Stimulated activated CD8-positive, alpha-beta memory T cell treated with anti-CD3 and anti-CD28 coated beads, Interleukin-12 subunit alpha, Interleukin-12 subunit beta, amount 100 ng/mL, for 24 hours (primary cell): ENCODE measurements at regions not wholly inside any gene's neighbourhood (a gene's known extent, or its start where the extent isn't known, plus 50 kb on each side); places are given as distances from the start of the nearest gene placed in this dataset.

Source experiments
- DNase-seq: peaks from one replicate; pipeline ENCODE4 v3.0.0-alpha.2; 2020; ENCODE audit errors: extremely low read depth

GRCh38 chr10:128422190-128422589, 296.0 kb upstream of the MKI67 start:
- DNase-seq: no peak

- DNase-seq: no peak
Observed at GRCh38 chr10:128422999-128423398, 296.8 kb upstream of the MKI67 start.

- no peak for DNase-seq
Observed at GRCh38 chr10:128429321-128429720, 303.1 kb upstream of the MKI67 start.

- DNase-seq: no peak
Observed at GRCh38 chr10:128429835-128430513, 303.8 kb upstream of the MKI67 start.

- DNase-seq: no peak
Observed at GRCh38 chr10:128431083-128431482, 304.9 kb upstream of the MKI67 start.

- no peak for DNase-seq
Observed at GRCh38 chr10:128431506-128431905, 305.3 kb upstream of the MKI67 start.

- DNase-seq: no peak
Observed at GRCh38 chr10:128432011-128432410, 305.8 kb upstream of the MKI67 start.

- no peak for DNase-seq
Observed at GRCh38 chr10:128432423-128432822, 306.2 kb upstream of the MKI67 start.

GRCh38 chr10:128435811-128436210, 309.6 kb upstream of the MKI67 start:
- no peak for DNase-seq

GRCh38 chr10:128437786-128438345, 311.6 kb upstream of the MKI67 start:
- DNase-seq: no peak

- DNase-seq: no peak
Observed at GRCh38 chr10:128438417-128439063, 312.3 kb upstream of the MKI67 start.

- no peak for DNase-seq
Observed at GRCh38 chr10:128440513-128441160, 314.4 kb upstream of the MKI67 start.

- no peak for DNase-seq
Observed at GRCh38 chr10:128443925-128444518, 317.8 kb upstream of the MKI67 start.

- DNase-seq: no peak
Observed at GRCh38 chr10:128448796-128449195, 322.6 kb upstream of the MKI67 start.

- DNase-seq: no peak
Observed at GRCh38 chr10:128451879-128452278, 325.7 kb upstream of the MKI67 start.

- DNase-seq: no peak
Observed at GRCh38 chr10:128456271-128456670, 330.0 kb upstream of the MKI67 start.

- no peak for DNase-seq
Observed at GRCh38 chr10:128457136-128457535, 330.9 kb upstream of the MKI67 start.

GRCh38 chr10:128461991-128462390, 335.8 kb upstream of the MKI67 start:
- DNase-seq: no peak

- no peak for DNase-seq
Observed at GRCh38 chr10:128462844-128463243, 336.6 kb upstream of the MKI67 start.

GRCh38 chr10:128463991-128464760, 338.0 kb upstream of the MKI67 start:
- DNase-seq: no peak

- no peak for DNase-seq
Observed at GRCh38 chr10:128465697-128466096, 339.5 kb upstream of the MKI67 start.
